ENCODE measurements at regions not wholly inside any gene's neighbourhood (a gene's known extent, or its start where the extent isn't known, plus 50 kb on each side); places are given as distances from the start of the nearest gene placed in this dataset.

DNA sequence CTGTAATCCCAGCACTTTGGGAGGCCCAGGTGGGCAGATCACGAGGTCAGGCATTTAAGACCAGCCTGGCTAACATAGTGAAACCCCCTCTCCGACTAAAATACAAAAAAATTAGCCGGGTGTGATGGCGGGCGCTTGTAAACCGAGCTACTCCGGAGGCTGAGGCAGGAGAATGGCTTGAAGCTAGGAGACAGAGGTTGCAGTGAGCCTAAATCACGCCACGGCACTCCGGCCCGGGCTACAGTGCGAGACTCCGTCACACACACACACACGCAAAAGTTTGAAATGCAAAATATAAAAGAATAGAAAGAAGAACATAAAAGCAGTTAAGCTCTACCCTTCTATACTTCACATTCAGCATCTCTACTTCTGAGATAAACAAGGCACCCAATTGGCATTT is 1165.9 kb upstream of the CNTN5 start:
- TF ChIP-seq, protein P1, sequence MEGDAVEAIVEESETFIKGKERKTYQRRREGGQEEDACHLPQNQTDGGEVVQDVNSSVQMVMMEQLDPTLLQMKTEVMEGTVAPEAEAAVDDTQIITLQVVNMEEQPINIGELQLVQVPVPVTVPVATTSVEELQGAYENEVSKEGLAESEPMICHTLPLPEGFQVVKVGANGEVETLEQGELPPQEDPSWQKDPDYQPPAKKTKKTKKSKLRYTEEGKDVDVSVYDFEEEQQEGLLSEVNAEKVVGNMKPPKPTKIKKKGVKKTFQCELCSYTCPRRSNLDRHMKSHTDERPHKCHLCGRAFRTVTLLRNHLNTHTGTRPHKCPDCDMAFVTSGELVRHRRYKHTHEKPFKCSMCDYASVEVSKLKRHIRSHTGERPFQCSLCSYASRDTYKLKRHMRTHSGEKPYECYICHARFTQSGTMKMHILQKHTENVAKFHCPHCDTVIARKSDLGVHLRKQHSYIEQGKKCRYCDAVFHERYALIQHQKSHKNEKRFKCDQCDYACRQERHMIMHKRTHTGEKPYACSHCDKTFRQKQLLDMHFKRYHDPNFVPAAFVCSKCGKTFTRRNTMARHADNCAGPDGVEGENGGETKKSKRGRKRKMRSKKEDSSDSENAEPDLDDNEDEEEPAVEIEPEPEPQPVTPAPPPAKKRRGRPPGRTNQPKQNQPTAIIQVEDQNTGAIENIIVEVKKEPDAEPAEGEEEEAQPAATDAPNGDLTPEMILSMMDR (IDR thresholded peaks at IDR 0.05; ENCODE audit: low read depth, low read length), result no peak
- H3K4me3 ChIP-seq (replicated peaks in 1 of 2; ENCODE audit: low read depth in 2 of 2, low read length in 2 of 2), result no peak overlapping the region
- no peak for DNase-seq (ENCODE audit: low read depth in 2 of 2)

GRCh38 chr11:97856666-97857065 is 1164.1 kb upstream of the CNTN5 start:
- no peak for DNase-seq (ENCODE audit: low read depth in 2 of 2)
- TF ChIP-seq, protein P1 (IDR thresholded peaks at IDR 0.05; ENCODE audit: low read depth, low read length), result no peak
- no peak overlapping the region for H3K4me3 ChIP-seq (replicated peaks in 1 of 2; ENCODE audit: low read depth in 2 of 2, low read length in 2 of 2)

GRCh38 chr11:97860237-97860636 is 1160.5 kb upstream of the CNTN5 start:
- TF ChIP-seq, protein P1 (IDR thresholded peaks at IDR 0.05; ENCODE audit: low read depth, low read length), result no peak
- DNase-seq (ENCODE audit: low read depth in 2 of 2), result peak in 1 of 2 donors; percentile 13
- no peak overlapping the region for H3K4me3 ChIP-seq (replicated peaks in 1 of 2; ENCODE audit: low read depth in 2 of 2, low read length in 2 of 2)

DNA sequence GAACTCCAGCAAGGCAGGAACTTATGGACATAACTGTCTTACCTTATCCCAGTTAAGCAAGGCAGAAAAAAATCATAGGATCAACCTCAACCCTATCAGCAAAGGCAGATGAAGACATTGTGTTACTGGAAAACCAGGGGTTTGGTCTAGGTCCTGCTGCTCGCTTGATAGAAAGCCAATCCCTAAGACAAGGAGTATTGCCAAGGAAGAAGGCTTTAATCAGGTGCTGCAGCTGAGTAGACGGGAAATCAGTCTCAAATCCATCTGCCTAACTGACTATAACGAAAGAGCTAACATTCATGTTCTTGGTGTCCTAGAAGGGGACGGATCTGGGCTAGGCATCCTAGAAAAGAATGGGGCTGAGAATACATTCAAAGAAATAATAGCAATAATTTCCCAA is 1158.7 kb upstream of the CNTN5 start:
- no peak overlapping the region for H3K4me3 ChIP-seq (replicated peaks in 1 of 2; ENCODE audit: low read depth in 2 of 2, low read length in 2 of 2)
- no peak for DNase-seq (ENCODE audit: low read depth in 2 of 2)
- TF ChIP-seq, protein P1 (IDR thresholded peaks at IDR 0.05; ENCODE audit: low read depth, low read length), result no peak

- TF ChIP-seq, protein P1 (IDR thresholded peaks at IDR 0.05; ENCODE audit: low read depth, low read length), result no peak
- no peak overlapping the region for H3K4me3 ChIP-seq (replicated peaks in 1 of 2; ENCODE audit: low read depth in 2 of 2, low read length in 2 of 2)
- DNase-seq (ENCODE audit: low read depth in 2 of 2), result no peak
These were observed 1155.2 kb upstream of the CNTN5 start for GRCh38 chr11:97865424-97866012.

DNA sequence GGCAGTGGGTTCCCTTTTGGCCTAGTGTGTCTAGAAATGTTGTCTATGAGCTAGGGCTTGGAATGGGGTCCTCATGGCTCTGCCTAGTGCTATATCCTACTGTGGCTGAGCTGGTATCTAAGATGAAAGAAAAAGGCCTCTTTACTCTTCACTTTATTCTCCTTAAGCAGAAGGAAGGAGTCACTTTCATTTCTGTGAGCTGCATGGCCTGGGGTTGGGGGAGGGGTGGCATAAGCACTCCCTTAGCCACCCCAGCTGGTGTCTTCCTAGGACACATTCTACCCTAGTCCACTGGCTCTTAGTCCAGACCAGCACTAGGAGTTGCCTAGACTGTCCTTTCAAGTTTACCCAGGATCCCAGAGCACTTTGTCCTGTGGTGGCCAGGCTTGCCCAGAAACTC is 1148.9 kb upstream of the CNTN5 start:
- TF ChIP-seq, protein P1 (IDR thresholded peaks at IDR 0.05; ENCODE audit: low read depth, low read length), result no peak
- H3K4me3 ChIP-seq (replicated peaks in 1 of 2; ENCODE audit: low read depth in 2 of 2, low read length in 2 of 2), result no peak overlapping the region
- no peak for DNase-seq (ENCODE audit: low read depth in 2 of 2)

DNA sequence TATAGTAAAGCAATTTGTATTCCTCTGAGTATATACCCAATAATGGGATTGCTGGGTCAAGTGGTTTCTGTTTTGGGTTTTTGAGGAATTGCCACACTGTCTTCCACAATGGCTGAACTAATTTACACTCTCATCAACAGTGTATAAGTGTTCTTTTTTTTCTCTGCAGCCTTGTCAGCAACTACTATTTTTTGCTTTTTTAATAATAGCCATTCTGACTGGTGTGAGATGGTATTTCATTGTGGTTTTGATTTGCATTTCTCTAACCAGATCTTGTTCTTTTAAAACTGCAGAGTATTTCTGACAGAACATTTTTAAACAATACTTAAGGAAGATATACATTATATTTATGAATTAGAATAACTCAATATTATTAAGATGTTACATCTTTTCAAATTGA is 1140.5 kb upstream of the CNTN5 start:
- TF ChIP-seq, protein P1 (IDR thresholded peaks at IDR 0.05; ENCODE audit: low read depth, low read length), result no peak
- no peak for DNase-seq (ENCODE audit: low read depth in 2 of 2)
- H3K4me3 ChIP-seq (replicated peaks in 1 of 2; ENCODE audit: low read depth in 2 of 2, low read length in 2 of 2), result no peak overlapping the region
